Right forelimb (tissue), 1 donor: ENCODE measurements at regions not wholly inside any gene's neighbourhood (a gene's known extent, or its start where the extent isn't known, plus 50 kb on each side); places are given as distances from the start of the nearest gene placed in this dataset.

Experiments used
- DNase-seq: peaks from one replicate; pipeline ENCODE4 v3.0.0-alpha.2; 2018

- DNase-seq: no peak
Measured at GRCh38 chr6:40906759-40907158, 132.3 kb downstream of the UNC5CL start.

- no peak for DNase-seq
Measured at GRCh38 chr6:40904583-40905194, 134.3 kb downstream of the UNC5CL start.

- DNase-seq: no peak
Measured at GRCh38 chr6:40903456-40903855, 135.6 kb downstream of the UNC5CL start.

GRCh38 chr6:40901322-40902055 is 137.5 kb downstream of the UNC5CL start:
- no peak for DNase-seq

DNA sequence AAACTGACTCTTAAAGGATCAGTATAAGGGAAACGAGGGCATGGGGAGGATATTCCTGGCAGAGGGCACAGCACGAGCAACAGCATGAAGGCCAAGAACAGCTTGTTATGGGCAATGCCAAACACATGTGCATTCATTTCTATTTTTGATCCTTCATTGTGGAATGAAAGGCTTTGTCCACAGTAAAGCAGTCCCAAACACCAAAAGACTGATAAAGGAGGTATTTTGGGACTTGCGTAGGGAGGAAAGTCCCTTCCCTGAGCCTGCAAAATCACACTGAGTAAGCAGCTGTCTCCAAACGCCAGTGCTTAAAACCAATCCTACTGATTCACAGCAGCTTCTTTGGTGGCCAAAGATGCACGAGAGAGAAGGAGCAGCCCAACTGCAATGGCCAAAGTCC is 138.2 kb downstream of the UNC5CL start:
- no peak for DNase-seq

- no peak for DNase-seq
Measured at GRCh38 chr6:40899684-40900155, 139.3 kb downstream of the UNC5CL start.

GRCh38 chr6:40898073-40898472 is 140.9 kb downstream of the UNC5CL start:
- no peak for DNase-seq

DNA sequence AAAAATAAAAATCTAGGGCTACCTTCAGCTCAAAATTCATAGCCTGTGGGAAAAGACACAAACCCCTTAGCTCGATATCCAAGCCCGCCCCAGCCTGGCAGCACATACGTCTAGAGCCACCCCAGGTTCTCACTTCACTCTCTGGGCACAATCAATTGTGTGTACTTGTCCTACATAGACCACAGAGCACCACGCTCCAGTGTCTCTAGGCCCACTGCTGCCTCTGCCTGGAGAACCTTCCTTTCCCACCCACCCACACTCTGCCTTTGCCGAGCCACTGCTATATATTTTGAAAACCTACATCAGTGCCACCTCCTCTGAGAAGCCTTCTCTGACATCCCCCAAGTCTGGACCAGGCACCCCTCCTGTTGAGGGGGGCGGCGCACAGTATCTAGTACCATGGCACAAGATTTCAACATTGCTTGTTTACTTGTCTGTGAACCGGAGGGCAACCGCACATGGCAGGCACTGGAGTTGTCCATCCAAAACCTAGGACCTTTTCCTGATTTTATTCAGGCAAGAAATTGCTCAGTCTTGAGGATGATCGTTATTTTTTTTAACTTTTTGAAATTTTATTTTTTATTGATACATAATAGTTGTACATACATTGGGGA is 141.5 kb downstream of the UNC5CL start:
- no peak for DNase-seq

DNA sequence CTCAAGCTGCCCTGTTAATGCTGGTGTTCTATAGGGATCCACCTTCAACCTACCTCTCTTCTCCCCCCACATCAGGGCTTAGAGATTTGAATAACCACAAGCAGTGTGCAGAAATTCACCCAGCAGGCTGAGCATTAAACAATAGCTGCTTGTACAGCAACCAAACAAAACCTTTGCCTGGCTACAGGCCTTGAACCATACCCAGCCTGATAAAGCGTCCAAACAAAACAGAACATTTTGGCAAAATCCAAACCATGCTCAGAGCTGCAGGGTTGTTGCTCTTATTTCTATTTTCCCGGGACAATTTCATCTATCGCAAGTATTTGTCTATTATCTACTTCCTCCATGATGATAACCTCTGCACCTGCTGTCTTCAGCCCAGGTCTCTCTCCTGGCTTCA is 142.3 kb downstream of the UNC5CL start:
- no peak for DNase-seq

DNA sequence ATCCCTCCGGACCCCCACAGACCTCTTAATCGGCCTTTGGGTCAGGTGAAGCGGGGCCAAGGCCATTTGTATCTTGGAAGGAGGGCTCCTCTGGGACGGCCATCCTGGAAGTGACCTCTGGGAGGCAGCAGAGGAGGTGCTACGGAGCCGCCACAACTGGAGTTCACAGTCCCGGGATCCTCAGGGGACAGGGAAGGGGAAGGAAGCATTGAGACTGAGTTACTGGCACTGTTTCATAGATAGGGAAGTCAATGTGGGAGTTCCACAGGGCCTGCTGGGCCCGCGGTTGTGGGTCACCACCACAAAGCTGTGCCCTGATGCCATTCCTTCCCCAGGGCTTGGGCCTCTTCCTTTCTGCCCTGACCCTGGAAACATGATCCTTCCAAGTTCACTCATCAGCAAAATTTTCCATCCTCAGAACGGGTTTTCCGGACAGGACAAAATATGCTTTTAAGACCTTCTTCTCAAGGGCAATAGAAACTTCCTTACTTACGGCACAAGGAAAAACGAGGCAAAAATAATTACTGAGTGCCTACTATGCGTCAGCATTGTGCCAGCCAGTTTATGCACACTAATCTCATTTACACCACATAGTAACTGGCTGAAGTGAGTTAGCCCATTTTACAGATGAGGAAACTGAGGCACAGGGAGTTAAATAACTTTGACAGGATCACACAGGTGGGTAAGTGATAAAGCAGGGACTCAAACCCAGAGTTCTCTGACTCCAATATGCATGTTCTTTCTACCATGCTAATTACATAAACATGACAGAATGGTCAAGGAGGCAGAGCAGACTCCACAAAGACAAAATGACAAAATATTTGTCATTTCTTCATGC is 143.8 kb downstream of the UNC5CL start:
- no peak for DNase-seq

GRCh38 chr6:40893021-40893420 is 146.0 kb downstream of the UNC5CL start:
- no peak for DNase-seq

DNA sequence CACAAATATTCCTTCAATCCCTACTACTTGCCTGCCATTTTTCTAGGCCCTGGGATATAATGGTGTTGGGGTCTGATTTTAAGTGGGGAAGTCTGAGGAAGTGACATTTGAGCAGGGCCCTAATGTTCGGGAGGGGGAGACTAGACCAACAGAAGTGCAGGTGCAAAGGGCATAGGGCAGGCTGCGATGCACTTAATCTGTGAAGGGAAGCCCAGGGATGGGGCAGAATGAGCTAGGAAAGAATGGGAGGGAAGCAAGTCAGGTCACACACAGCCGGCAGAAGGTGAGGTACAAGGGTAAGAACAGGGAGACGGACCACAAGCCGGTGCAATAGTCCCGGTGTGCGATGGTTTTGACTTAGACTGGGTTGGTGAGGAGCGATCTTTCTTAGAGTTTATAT is 146.8 kb downstream of the UNC5CL start:
- no peak for DNase-seq

DNA sequence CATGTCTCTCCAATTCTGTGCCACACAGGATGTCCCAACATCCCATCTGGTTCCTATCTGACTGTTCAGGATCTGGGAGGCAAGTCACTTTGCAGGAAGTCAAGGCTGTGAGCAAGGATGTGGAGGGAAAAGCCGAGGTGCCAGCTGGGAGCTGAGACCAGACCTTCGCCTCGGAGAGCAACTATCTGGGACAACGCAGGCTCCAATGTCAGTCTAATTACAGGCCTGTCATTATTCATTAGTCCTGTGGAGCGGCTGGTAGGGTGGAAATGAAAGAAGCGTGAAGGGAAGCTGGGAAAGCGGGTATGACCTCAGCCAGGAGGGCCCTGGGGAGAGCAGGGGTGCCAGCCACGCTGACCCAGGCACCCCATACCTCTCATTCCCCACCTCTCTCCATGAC is 147.3 kb downstream of the UNC5CL start:
- DNase-seq: no peak

DNA sequence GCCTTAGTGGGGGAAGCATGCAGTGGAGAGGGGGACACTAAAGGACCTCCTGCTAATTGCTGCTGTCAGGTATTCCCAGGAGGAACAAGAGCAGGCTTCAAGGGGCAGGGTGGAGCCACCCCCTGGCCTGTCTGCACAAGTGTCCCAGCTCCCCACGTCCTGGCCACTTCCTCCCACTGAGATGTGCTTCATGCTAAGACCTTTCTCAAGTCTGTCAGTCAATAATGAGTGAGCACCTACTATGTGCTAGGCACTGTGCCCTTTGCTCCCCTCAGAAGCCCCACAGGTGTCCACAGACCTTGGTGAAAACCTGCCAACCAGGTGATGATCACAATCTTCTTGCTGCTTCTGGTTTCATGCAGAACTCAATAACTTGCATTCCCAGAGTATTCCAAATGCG is 147.9 kb downstream of the UNC5CL start:
- DNase-seq: no peak

GRCh38 chr6:40889137-40889832 is 149.7 kb downstream of the UNC5CL start:
- no peak for DNase-seq

DNA sequence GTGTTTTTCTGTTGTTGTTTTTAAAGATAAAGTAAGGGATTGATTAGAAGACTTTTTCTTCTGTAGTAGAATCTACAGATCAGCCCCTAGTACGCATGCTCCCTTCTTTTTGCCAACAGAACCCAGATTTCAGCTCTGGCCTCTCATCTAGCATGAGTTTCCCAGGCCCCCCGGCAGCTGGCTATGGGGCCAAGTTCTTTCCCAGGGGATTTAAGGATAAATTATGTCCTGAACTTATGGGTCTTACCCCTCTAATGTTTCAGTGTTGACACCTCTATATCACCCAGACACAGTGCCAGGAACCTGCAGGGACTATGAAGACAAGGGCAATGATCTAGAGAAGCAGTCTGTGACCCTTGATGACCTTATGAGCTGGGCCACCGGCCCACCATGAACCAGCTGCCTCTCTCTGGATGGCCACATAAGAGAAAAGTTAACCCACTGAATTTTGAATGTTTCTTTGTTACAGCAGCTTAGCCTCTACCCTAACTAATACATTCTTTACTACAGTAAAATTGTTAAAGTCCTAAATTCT is 150.5 kb downstream of the UNC5CL start:
- no peak for DNase-seq

- no peak for DNase-seq
Measured at GRCh38 chr6:40887792-40888340, 151.2 kb downstream of the UNC5CL start.

GRCh38 chr6:40887079-40887791 is 151.8 kb downstream of the UNC5CL start:
- DNase-seq: no peak

DNA sequence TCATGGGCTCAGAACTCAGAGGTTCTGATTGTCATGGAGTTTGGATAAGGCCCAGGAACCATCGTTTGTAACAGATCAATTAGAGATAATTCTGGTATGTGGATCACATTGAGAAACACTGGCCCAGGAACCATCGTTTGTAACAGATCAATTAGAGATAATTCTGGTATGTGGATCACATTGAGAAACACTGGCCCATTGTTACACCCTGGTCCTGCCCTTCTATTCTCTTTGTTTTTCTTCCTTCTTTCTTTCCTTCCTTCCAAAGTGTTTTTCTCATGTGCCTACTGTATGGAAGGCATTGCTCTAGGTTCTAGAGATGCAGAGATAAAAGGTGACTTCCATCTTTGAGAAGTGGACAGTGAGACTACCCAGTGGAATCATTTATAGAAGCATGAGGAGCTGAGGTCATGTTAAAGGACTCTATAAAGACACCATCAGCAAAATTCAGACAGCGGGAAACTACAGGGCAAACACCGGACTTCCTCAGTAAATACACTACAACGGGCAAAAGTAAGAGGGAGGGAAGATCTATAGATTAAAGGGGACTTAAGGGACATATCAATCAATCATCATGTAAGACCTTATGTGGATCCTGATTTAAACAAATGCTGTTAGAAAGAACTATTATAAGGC is 153.8 kb downstream of the UNC5CL start:
- no peak for DNase-seq

DNA sequence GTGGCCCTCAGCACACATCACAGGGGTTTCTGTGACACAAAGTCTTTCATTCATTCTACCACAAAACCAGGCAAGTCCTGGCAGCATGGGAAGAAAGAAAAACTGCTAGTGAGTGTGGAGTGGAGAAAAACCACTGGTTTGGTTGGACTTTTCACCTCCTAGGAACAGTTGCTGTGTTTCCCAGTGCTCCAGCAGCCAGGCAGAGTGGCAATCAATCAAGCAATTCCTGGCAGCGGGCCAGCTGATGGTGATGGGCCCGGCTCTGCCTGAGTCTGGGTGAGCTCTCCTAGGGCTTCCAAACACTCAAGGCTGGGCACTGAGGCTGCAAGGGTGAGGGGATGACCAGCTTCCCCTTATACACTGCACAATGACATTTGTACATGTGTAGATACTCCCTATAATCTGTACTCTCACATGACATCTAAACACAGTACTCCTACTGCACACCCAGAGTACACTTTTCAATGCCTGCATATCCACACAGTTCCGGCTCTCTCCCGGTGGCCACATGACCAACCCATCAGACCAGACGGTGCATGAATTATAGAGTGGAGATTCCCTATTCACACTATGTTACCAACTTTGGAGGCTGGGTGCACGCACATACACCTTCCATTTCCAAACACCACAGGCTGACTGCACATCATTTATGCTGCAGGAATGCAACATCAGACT is 156.6 kb downstream of the UNC5CL start:
- DNase-seq: no peak
